ENCODE measurements at regions not wholly inside any gene's neighbourhood (a gene's known extent, or its start where the extent isn't known, plus 50 kb on each side); places are given as distances from the start of the nearest gene placed in this dataset.

DNA sequence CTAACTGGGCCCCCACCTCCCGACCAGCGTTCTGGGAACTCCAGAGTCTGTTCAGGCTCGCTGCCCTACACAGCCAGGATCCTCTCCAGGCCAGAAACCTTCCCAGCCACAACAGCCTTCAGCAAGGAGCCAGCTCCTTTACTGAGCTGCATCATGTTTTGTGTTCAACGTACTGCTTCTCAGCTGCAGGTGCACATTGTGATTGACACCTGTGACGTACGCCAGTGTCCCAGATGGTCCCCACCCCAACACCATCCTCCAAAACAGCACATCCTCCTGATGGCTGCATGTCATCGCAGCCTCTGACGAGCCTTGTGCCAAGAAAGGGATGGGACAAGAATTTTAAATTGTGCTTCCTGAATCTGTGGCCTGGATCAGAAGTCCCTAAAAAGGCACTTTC lies 117.5 kb downstream of the SPATA19 start:
- TF ChIP-seq POLR2A (IDR thresholded peaks at IDR 0.05) (no peak), POLR2AphosphoS5 (IDR thresholded peaks at IDR 0.05; ENCODE audit: insufficient read depth in 1 of 2, low read depth in 1 of 2) (no peak)
- TF ChIP-seq, protein P1, sequence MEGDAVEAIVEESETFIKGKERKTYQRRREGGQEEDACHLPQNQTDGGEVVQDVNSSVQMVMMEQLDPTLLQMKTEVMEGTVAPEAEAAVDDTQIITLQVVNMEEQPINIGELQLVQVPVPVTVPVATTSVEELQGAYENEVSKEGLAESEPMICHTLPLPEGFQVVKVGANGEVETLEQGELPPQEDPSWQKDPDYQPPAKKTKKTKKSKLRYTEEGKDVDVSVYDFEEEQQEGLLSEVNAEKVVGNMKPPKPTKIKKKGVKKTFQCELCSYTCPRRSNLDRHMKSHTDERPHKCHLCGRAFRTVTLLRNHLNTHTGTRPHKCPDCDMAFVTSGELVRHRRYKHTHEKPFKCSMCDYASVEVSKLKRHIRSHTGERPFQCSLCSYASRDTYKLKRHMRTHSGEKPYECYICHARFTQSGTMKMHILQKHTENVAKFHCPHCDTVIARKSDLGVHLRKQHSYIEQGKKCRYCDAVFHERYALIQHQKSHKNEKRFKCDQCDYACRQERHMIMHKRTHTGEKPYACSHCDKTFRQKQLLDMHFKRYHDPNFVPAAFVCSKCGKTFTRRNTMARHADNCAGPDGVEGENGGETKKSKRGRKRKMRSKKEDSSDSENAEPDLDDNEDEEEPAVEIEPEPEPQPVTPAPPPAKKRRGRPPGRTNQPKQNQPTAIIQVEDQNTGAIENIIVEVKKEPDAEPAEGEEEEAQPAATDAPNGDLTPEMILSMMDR (IDR thresholded peaks at IDR 0.05): no peak
